ENCODE measurements at regions not wholly inside any gene's neighbourhood (a gene's known extent, or its start where the extent isn't known, plus 50 kb on each side); places are given as distances from the start of the nearest gene placed in this dataset.

GRCh38 chr4:162237676-162238075, 73.9 kb upstream of the FSTL5 start (continued):
- TF ChIP-seq, protein P1, sequence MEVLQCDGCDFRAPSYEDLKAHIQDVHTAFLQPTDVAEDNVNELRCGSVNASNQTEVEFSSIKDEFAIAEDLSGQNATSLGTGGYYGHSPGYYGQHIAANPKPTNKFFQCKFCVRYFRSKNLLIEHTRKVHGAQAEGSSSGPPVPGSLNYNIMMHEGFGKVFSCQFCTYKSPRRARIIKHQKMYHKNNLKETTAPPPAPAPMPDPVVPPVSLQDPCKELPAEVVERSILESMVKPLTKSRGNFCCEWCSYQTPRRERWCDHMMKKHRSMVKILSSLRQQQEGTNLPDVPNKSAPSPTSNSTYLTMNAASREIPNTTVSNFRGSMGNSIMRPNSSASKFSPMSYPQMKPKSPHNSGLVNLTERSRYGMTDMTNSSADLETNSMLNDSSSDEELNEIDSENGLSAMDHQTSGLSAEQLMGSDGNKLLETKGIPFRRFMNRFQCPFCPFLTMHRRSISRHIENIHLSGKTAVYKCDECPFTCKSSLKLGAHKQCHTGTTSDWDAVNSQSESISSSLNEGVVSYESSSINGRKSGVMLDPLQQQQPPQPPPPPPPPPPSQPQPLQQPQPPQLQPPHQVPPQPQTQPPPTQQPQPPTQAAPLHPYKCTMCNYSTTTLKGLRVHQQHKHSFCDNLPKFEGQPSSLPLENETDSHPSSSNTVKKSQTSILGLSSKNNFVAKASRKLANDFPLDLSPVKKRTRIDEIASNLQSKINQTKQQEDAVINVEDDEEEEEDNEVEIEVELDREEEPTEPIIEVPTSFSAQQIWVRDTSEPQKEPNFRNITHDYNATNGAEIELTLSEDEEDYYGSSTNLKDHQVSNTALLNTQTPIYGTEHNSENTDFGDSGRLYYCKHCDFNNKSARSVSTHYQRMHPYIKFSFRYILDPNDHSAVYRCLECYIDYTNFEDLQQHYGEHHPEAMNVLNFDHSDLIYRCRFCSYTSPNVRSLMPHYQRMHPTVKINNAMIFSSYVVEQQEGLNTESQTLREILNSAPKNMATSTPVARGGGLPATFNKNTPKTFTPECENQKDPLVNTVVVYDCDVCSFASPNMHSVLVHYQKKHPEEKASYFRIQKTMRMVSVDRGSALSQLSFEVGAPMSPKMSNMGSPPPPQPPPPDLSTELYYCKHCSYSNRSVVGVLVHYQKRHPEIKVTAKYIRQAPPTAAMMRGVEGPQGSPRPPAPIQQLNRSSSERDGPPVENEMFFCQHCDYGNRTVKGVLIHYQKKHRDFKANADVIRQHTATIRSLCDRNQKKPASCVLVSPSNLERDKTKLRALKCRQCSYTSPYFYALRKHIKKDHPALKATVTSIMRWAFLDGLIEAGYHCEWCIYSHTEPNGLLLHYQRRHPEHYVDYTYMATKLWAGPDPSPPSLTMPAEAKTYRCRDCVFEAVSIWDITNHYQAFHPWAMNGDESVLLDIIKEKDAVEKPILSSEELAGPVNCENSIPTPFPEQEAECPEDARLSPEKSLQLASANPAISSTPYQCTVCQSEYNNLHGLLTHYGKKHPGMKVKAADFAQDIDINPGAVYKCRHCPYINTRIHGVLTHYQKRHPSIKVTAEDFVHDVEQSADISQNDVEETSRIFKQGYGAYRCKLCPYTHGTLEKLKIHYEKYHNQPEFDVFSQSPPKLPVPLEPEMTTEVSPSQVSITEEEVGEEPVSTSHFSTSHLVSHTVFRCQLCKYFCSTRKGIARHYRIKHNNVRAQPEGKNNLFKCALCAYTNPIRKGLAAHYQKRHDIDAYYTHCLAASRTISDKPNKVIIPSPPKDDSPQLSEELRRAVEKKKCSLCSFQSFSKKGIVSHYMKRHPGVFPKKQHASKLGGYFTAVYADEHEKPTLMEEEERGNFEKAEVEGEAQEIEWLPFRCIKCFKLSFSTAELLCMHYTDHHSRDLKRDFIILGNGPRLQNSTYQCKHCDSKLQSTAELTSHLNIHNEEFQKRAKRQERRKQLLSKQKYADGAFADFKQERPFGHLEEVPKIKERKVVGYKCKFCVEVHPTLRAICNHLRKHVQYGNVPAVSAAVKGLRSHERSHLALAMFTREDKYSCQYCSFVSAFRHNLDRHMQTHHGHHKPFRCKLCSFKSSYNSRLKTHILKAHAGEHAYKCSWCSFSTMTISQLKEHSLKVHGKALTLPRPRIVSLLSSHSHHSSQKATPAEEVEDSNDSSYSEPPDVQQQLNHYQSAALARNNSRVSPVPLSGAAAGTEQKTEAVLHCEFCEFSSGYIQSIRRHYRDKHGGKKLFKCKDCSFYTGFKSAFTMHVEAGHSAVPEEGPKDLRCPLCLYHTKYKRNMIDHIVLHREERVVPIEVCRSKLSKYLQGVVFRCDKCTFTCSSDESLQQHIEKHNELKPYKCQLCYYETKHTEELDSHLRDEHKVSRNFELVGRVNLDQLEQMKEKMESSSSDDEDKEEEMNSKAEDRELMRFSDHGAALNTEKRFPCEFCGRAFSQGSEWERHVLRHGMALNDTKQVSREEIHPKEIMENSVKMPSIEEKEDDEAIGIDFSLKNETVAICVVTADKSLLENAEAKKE (CRISPR knock-in tag; IDR thresholded peaks at IDR 0.05), result no peak
- no peak for TF ChIP-seq CREB1 (CRISPR knock-in tag; IDR thresholded peaks at IDR 0.05; ENCODE audit: low read depth)

- Histone ChIP-seq H3K27me3 (ENCODE audit: insufficient read depth) (no peaks in the 10 kb centered on the region), H2AFZ (no peak overlapping the region), H4K20me1 (replicated peaks; ENCODE audit: insufficient read depth) (no peaks in the 10 kb centered on the region), H3F3A (replicated peaks; ENCODE audit: low read depth) (no peaks in the 10 kb centered on the region), H3K79me2 (replicated peaks; ENCODE audit: insufficient read depth) (no peaks in the 10 kb centered on the region), H3K4me1 (ENCODE audit: insufficient read depth) (no peaks in the 10 kb centered on the region), H3K27ac (ENCODE audit: low read depth) (no peak overlapping the region), H3K36me3 (ENCODE audit: insufficient read depth) (no peaks in the 10 kb centered on the region), H3K9me2 (ENCODE audit: insufficient read depth) (0 out of 2 replicates have a peak, but pooled peaks cover 8% of the 10 kb centered on the region), H3K4me3 (no peak overlapping the region), H3K4me2 (no peak overlapping the region)
- H3K4me1 Mint-ChIP-seq, result peaks cover 10% of the 10 kb centered on the region; the same call in 2 of the 3 replicates
- H3K27me3 Mint-ChIP-seq (ENCODE audit: insufficient read depth, low read depth, poor library complexity), result peaks cover 3% of the 10 kb centered on the region
- ATAC-seq (no peak), DNase-seq (ENCODE audit: low spot score) (no peak)
- no peak overlapping the region for H3K4me3 Mint-ChIP-seq
- peaks cover 8% of the 10 kb centered on the region for H3K36me3 Mint-ChIP-seq (ENCODE audit: low read depth)
- no peak overlapping the region for H3K27ac Mint-ChIP-seq
- H3K9me3 Mint-ChIP-seq, result no peaks in the 10 kb centered on the region; the same call in 2 of the 3 replicates
- TF ChIP-seq EZH2 (IDR thresholded peaks at IDR 0.05; ENCODE audit: low read depth, unreplicated experiment), result no peak
- no peak for TF ChIP-seq EZH2phosphoT487 (IDR thresholded peaks at IDR 0.05; ENCODE audit: unreplicated experiment)
- no peak for TF ChIP-seq JUNB (IDR thresholded peaks at IDR 0.05; ENCODE audit: unreplicated experiment)
- TF ChIP-seq ZNF114 (CRISPR knock-in tag; IDR thresholded peaks at IDR 0.05), result no peak
- no peak for TF ChIP-seq POLR2AphosphoS5 (IDR thresholded peaks at IDR 0.05; ENCODE audit: low read depth)
- no peak for TF ChIP-seq CREB1 (CRISPR knock-in tag; IDR thresholded peaks at IDR 0.05; ENCODE audit: low read depth)
- no peak for TF ChIP-seq REST (IDR thresholded peaks at IDR 0.05; ENCODE audit: unreplicated experiment)
Observed at GRCh38 chr4:162234595-162234994, 70.8 kb upstream of the FSTL5 start.
